ENCODE measurements at regions not wholly inside any gene's neighbourhood (a gene's known extent, or its start where the extent isn't known, plus 50 kb on each side); places are given as distances from the start of the nearest gene placed in this dataset.

GRCh38 chr14:62056789-62057188 is 294.6 kb downstream of the SNAPC1 start:
- no peak overlapping the region for H3K27ac ChIP-seq (ENCODE audit: insufficient read depth, low read length)
- dilution Hi-C loops (cut with HindIII; ENCODE audit: low sequenced_read_pairs, unreplicated experiment) (no loop called here), intact Hi-C loops (cut with micrococcal nuclease) (no loop called here), in situ Hi-C loops (cut with MboI; ENCODE audit: low sequenced_read_pairs) (no loop called here)
- no peaks in the 10 kb centered on the region for H4K20me1 ChIP-seq (ENCODE audit: insufficient read depth, low read length)
- H2AFZ ChIP-seq (replicated peaks; ENCODE audit: low read length, poor library complexity): no peak overlapping the region
- H4K91ac ChIP-seq (ENCODE audit: insufficient read depth, low read depth, low read length): no peak overlapping the region
- H4K8ac ChIP-seq (ENCODE audit: low read depth in 2 of 2, low read length in 2 of 2): no peak overlapping the region
- no peak overlapping the region for H3K9ac ChIP-seq (ENCODE audit: low read depth, low read length)
- H2BK20ac ChIP-seq (ENCODE audit: low read depth, low read length): no peak overlapping the region
- ChIA-PET CTCF (interaction anchor here (0.7 kb wide), 1 partner anchor 1896 kb away, joined by 4 read pairs; no protein-coding TSS in a partner anchor), POLR2A (ENCODE audit: unreplicated experiment) (no interaction called here)
- no peak overlapping the region for H3K4ac ChIP-seq (ENCODE audit: low read depth, low read length)
- H3K9me1 ChIP-seq (ENCODE audit: insufficient read depth, low read length): no peaks in the 10 kb centered on the region
- ATAC-seq (ENCODE audit: low read depth) (no peak), DNase-seq (no peak)
- 92% methylated on average over 13 of the region's 27 CpGs; no CpG with 5 or more reads in 1 of the 2 experiments for WGBS, 2 experiments (ENCODE audit: extremely low coverage in 2 of 2, insufficient read length in 1 of 2)
- no peak overlapping the region for H2BK15ac ChIP-seq (ENCODE audit: low read depth, low read length)
- H2AK9ac ChIP-seq (replicated peaks; ENCODE audit: low read depth, low read length, poor library complexity): no peak overlapping the region
- H3K4me3 ChIP-seq (ENCODE audit: insufficient read depth, low read depth, low read length): no peak overlapping the region
- H3K14ac ChIP-seq (replicated peaks; ENCODE audit: low read depth, low read length): no peak overlapping the region
- no peak overlapping the region for H2BK120ac ChIP-seq (ENCODE audit: low read depth, low read length)
- no peak overlapping the region for H2AK5ac ChIP-seq (ENCODE audit: low read depth, low read length)
- no peak overlapping the region for H3K18ac ChIP-seq (ENCODE audit: low read depth, low read length)
- no peaks in the 10 kb centered on the region for H3K27me3 ChIP-seq (ENCODE audit: control insufficient read depth, insufficient read depth, low read length)
- H3K56ac ChIP-seq (ENCODE audit: extremely low read depth, insufficient read depth, low read length): no peak overlapping the region
- H3K4me2 ChIP-seq (ENCODE audit: low read depth, low read length): no peak overlapping the region
- no peak overlapping the region for H3K23ac ChIP-seq (ENCODE audit: low read depth, low read length)
- H3K79me1 ChIP-seq (ENCODE audit: low read depth in 1 of 2, low read length in 2 of 2): peaks cover 0 to 2% of the 10 kb centered on the region in 2 experiments; a peak in 1 of 4 replicates
- TF ChIP-seq MAZ (IDR thresholded peaks at IDR 0.05; ENCODE audit: borderline replicate concordance, low read depth, low read length) (no peak), CHD1 (IDR thresholded peaks at IDR 0.05; ENCODE audit: low read depth, low read length) (no peak), RAD21 (IDR thresholded peaks at IDR 0.05; ENCODE audit: low read length) (no peak), RCOR1 (IDR thresholded peaks at IDR 0.05; ENCODE audit: insufficient replicate concordance, low read length) (no peak), SMC3 (IDR thresholded peaks at IDR 0.05; ENCODE audit: low read depth, low read length) (no peak), MAFK (IDR thresholded peaks at IDR 0.05; ENCODE audit: low read depth, low read length) (no peak), FOS (IDR thresholded peaks at IDR 0.05; ENCODE audit: low read depth, low read length) (no peak), CEBPB (IDR thresholded peaks at IDR 0.05; ENCODE audit: low read depth, low read length) (no peak), CTCF (conservative IDR thresholded peaks at IDR 0.05; ENCODE audit: low read depth, low read length) (no peak), RFX5 (IDR thresholded peaks at IDR 0.05; ENCODE audit: low read depth, low read length) (no peak), BHLHE40 (IDR thresholded peaks at IDR 0.05; ENCODE audit: low read depth, low read length) (no peak), ELK1 (IDR thresholded peaks at IDR 0.05; ENCODE audit: borderline replicate concordance, low read depth, low read length) (no peak), USF2 (IDR thresholded peaks at IDR 0.05; ENCODE audit: low read depth, low read length) (no peak), POLR2A (IDR thresholded peaks at IDR 0.05; ENCODE audit: low read depth, low read length) (no peak), NFE2L2 (IDR thresholded peaks at IDR 0.05; ENCODE audit: low read depth, low read length) (no peak), MXI1 (IDR thresholded peaks at IDR 0.05; ENCODE audit: borderline replicate concordance, low read depth, low read length) (no peak)
- H4K5ac ChIP-seq (ENCODE audit: low read depth, low read length): no peak overlapping the region
- H3K4me1 ChIP-seq (ENCODE audit: control insufficient read depth, insufficient read depth, low read length): no peaks in the 10 kb centered on the region
- H3K9me3 ChIP-seq (ENCODE audit: control insufficient read depth, insufficient read depth, low read length): no peaks in the 10 kb centered on the region
- no peaks in the 10 kb centered on the region for H3K36me3 ChIP-seq (ENCODE audit: control insufficient read depth, insufficient read depth, low read length)
- H2BK5ac ChIP-seq (ENCODE audit: low read depth, low read length, poor library complexity, severe bottlenecking): no peak overlapping the region
- BruUV-seq (replicated peaks): no TSS peak

Data from IMR-90 (cell line).